NT2/D1 (cell line): ENCODE measurements at regions not wholly inside any gene's neighbourhood (a gene's known extent, or its start where the extent isn't known, plus 50 kb on each side); places are given as distances from the start of the nearest gene placed in this dataset.

ENCODE experiments used
- YY1 ChIP-seq: IDR thresholded peaks from 2 replicates; pipeline ENCODE4 v1.6.1; 2011; ENCODE audit not compliant: insufficient read length, insufficient read depth
- ZNF274 ChIP-seq: IDR thresholded peaks from 2 replicates; pipeline ENCODE4 v1.6.1; 2011; ENCODE audit warnings: mild to moderate bottlenecking, low read depth, low read length

DNA sequence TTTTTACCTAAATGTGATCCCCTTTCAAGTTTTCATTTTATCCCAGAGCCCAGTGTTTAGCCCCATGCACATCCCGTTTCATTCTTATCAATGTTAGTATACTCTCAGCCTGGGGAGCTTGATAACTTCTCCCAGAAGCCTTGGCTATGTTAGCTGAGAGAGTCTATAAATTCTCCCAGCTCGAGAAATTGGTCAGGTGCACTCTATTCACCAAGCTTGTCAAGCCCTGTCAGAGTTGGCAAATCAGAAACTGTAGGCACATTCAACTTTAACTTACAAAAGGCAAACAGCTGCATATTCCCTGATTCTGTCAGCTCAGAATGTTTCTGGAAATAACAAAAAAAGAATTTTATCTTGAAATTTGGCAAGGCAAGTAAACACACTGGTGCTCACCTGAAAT, 62.2 kb upstream of the IMPG1 start:
- TF ChIP-seq YY1 (no peak), ZNF274 (no peak)
